HCEC 1CT (cell line): ENCODE measurements at regions not wholly inside any gene's neighbourhood (a gene's known extent, or its start where the extent isn't known, plus 50 kb on each side); places are given as distances from the start of the nearest gene placed in this dataset.
"Not testable (repeated sequence)": the region's sequence is repeated elsewhere in the genome, so short reads cannot be mapped to it uniquely, and the experiment has no call there.

Source experiments
- DNase-seq: peaks from one replicate; pipeline ENCODE4 v3.0.0-alpha.2; 2017

DNA sequence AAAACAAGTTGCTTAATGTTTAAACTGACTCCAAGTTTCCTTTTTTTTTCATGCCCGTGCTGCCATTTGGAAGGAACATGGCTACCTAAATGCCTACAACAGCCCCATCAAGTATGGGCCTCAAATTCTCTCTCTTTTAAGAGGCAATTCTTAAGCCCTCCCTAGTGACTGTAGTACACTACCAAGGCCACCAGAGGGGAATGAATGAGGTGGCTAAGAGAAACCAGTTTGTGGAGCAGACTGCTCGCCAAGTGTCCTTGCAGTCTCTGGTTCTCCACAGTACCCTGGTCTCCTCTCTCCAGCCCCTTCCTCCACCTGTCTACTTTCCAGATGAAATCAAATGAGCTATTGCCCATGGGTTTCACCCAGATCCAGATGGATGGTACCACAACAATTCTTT is 1809.6 kb downstream of the BRINP3 start:
- DNase-seq = peak; percentile 34

DNA sequence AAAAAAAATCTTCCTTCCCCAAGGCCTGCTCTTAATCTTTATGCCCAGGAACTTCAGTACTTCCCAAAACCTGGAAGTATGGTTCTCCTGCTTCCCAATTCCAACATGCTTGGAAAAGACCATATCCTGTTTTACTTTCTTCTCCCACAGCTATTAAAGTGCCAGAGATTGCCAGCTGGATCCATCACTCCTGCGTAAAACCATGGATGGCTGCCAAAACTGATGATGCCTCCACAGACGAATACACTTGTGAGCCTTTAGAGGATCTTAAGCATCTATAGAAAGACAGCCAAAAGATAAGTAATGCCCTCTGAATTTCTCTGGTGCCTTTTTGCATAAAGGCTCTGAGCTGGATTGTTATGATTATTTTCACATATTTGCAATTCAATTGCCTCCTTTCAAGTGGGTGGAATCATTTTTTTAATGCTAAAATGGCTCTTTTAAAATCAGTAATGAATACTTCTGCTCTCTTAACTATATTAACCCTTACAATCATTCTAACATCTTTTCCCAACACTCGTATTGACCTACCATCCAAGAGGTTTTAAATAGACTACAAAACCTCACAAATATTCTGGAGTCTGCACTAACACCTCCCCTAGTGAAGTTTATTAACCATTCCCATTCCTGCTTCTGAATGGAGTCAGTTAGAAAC is 1807.8 kb downstream of the BRINP3 start:
- DNase-seq = peak; percentile 25

GRCh38 chr1:188670837-188671236 is 1806.8 kb downstream of the BRINP3 start:
- no peak for DNase-seq

DNA sequence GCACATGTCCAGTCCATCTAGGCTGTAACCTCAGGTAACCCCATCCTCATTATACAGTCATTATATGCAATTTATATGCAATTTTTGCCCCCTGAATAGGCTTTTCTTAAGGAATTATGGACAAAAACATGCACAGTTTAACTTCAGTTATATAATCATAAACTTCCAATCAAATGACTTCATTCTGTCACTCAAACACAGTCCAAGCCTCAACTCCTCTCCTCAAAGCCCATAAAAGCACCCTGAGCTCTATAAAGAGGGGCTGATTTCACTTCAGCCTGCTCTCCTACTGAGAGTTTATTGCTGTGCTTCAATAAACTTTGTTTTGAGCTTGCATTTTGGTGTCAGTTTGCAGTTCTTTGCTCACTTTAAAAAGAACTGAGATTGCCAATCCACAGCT is 1805.5 kb downstream of the BRINP3 start:
- DNase-seq = no peak

DNA sequence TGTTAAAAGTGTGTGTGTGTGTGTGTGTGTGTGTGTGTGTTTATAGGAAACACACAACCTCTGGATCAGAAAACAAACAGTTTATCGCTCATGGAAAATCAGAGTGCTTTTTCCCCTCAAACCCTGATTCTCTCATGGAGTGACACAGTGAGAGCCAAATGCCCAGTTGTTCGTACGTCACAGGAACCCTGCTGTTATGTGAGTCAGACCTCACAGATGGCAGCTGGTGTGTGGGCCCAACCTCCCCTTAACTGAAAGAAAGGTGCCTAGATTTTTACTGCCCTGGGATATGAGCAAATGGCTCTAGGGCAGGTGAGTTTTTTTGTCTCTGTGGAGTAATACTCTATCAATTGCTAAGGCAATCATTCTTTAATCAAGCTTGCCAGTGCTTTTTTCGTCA is 1788.1 kb downstream of the BRINP3 start:
- no peak for DNase-seq

- no peak for DNase-seq
These were observed 1777.5 kb downstream of the BRINP3 start for GRCh38 chr1:188700116-188700515.

- peak; percentile 88 for DNase-seq
These were observed 1770.9 kb downstream of the BRINP3 start for GRCh38 chr1:188706742-188707141.

DNA sequence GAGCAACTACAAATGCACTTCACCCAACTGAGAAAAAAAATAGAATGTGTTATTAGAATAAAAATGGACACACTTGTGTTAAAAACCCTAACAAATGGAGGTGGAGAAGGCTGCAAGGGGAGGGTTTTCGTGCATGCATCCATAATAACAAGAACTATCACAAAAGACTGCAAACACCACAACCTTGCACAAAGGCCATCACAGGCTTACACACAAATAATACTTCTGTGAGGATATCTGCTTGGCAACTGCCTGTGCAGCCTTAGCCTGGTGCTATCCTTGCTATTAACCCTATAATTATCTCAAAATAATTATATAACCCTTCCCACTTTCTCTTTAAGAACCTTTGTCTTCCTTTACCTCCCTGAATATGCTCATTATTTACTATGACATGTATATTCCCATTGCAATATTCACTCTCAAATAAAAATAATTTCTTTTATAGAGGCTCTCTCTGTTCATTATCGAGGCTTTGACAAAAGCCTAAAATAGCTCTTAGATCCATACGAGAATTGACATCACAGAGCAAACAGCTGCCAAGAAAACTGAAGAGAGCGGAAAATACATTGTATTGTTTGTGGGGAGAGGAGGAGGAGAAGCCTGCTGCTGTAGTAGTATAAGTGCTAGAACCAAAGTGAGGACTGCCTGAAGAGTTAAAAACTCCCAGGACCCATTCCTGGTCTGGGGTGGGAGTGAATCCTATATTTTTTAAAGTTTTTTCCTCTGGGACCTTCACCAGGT is 1768.7 kb downstream of the BRINP3 start:
- DNase-seq = no peak

DNA sequence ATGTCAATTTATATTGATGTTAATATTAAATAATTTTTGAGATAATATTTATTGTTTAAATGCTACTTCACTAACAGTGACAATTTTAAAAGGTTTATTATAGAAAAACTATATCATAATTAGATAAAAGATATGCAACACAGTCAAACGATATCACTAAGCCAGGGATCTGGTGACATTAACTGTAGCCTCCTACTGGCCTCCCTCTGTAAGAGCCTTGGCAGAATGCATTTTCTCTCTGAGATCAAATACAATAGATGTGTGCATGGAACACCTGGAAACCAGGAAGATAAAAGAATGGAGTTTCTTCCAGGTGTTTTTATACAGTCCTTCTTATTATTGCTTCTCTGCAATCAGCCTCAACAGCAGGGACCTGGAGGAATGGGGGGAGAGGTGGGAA is 1762.1 kb downstream of the BRINP3 start:
- peak; percentile 37 for DNase-seq

GRCh38 chr1:188719735-188720134 is 1757.9 kb downstream of the BRINP3 start:
- DNase-seq = peak; percentile 11

- DNase-seq = peak; percentile 17
These were observed 1754.2 kb downstream of the BRINP3 start for GRCh38 chr1:188723332-188724020.

DNA sequence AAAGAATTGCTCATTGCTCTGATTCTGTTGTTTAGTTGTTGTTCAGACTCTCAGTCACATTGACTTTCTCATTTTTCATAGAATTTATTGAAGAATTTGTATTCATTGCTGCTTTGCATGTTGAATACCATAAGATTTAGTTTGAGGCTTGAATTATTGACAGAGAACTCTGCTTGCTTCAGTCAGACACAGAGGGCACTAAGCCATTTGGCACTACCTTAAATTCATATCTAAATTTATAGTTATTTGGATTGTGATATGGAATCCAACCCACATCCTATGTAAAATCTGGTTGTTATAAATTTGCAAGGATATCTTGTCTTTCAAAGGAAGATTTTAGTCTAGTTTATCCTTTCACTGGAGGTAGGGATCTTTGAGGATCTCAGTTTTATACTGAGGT is 1748.6 kb downstream of the BRINP3 start:
- DNase-seq = no peak

DNA sequence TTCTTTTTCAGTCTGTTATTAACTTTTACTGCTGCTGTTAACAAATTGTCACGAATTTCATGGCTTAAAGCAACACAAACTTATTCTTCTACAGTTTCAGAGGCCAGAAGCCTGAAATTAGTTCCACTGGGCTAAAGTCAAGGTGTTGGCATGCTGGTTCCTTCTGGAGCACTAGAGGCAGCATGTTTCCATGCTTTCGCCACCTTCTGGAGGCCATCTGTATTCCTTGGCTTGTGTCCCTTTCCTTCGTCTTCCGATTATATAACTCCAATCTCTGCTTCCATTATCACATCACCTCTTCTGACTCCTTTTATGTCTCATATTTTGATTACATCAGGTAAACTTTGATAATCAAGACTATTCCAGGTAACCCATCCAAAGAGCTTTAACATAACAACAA is 1742.1 kb downstream of the BRINP3 start:
- DNase-seq = no peak

DNA sequence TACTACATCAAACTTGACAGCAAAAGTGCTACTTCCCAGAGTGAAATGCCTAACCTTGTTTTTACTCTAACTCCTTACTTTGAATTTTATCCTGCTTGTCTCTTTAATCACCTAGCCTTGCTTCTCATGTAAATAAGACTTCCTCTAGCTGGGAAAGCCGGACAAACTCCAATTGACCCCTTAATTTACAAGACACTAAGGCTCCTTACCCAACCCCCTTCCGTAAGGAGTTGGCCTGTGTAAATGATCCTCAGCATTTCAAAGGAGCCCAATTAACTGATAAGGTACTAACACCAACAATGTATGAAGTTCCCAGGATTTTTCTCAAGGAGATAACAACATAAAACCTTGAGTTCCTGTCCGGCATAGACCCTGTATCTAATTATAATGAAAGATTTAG is 1728.4 kb downstream of the BRINP3 start:
- not testable (repeated sequence) for DNase-seq

- not testable (repeated sequence) for DNase-seq
These were observed 1725.6 kb downstream of the BRINP3 start for GRCh38 chr1:188752027-188752426.

DNA sequence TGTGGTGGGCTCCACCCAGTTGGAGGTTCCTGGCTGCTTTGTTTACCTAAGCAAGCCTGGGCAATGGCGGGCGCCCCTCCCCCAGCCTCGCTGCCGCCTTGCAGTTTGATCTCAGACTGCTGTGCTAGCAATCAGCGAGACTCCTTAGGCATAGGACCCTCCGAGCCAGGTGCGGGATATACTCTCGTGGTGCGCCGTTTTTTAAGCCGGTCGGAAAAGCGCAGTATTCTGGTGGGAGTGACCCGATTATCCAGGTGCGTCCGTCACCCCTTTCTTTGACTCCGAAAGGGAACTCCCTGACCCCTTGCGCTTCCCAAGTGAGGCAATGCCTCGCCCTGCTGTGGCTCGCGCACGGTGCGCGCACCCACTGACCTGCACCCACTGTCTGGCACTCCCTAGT is 1719.9 kb downstream of the BRINP3 start:
- DNase-seq = not testable (repeated sequence)

- no peak for DNase-seq
These were observed 1716.4 kb downstream of the BRINP3 start for GRCh38 chr1:188761226-188761625.

- no peak for DNase-seq
These were observed 1715.4 kb downstream of the BRINP3 start for GRCh38 chr1:188762166-188762743.

DNA sequence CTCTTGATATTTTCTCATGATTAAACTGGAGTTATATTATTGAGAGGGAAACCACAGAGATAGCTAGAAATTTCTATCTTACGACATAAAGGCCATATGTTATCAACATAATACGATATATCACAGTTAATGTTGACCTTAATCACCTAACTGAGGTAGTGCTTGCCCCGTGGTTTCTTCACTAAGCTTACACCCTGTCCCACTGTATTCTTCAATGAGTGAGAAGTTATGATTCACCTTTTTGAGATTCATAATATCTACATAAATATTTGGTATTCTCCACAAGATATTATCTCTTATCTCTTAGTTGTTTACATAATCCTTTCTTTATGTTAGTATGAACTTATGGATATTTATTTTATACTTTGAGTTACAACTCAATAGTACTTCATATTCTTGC is 1714.1 kb downstream of the BRINP3 start:
- no peak for DNase-seq

DNA sequence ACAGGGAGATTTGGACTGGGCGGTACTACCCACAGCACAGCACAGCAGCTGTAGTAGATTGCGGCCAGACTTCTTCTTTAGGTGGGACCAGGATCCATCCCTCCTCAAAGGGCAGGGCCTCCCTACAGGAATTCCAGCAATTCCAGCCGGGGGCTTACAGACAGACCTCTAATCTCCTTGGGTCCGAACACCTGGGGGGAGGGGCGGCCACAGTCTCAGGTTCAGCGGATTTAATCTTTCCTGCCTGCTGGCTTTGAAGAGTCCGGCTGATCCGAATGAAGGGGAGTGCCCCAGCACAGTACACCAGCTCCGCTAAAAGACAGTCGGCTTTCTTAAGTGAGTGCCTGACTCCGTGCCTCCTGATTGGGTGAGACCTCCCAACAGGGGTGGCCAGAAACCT is 1708.5 kb downstream of the BRINP3 start:
- DNase-seq = no peak

DNA sequence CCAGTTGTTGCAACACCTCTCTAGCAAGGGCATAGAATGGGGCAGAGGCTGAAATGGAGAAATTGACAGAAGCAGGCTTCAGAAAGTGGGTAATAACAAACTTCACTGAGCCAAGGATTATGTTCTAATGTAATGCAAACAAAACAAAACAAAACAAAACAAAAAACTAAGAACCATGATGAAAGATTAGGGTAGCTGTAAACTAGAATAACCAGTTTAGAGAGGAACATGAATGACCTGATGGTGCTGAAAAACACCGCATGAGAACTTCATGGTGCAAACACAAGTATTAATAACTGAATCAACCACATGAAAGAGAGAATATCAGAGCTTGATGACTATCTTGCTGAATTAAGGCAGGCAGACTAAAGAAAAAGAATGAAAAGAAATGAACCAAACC is 1707.7 kb downstream of the BRINP3 start:
- DNase-seq = no peak

DNA sequence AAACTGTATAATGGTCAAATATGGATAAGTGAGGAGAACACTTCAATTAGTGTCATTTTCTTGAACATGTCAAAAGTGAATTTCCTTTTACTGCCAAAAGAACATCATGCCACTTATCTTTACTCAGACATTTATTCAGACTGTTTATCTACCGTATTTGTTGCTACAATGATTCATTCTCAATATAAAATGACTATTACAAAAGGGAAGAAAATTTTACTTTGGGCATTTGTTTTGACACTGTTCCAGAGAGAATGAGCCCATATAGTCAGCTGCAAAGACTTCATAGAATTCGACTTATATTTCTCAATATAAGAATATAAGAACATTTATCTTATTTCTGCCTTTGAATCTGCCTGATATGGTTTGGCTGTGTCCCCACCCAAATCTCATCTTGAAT is 1699.1 kb downstream of the BRINP3 start:
- no peak for DNase-seq

GRCh38 chr1:188782220-188782841 is 1695.3 kb downstream of the BRINP3 start:
- peak; percentile 74 for DNase-seq
